Esophagus squamous epithelium (tissue), 4 donors: ENCODE measurements at regions not wholly inside any gene's neighbourhood (a gene's known extent, or its start where the extent isn't known, plus 50 kb on each side); places are given as distances from the start of the nearest gene placed in this dataset.

Experiments used
- POLR2A ChIP-seq, 4 donors: fragments of 450-650 bp; IDR thresholded peaks; one replicate each; pipeline ENCODE4 v1.6.1; 2017; ENCODE audit warnings: antibody characterized with exemption in 4 of 4, mild to moderate bottlenecking in 4 of 4, moderate library complexity in 3 of 4
- TF ChIP-seq, protein P1 (sequence below), 6 experiments: fragments of 450-650 bp in 4 of 6; fragments of 200-600 bp in 2 of 6; sonication (generic) in 2 of 6; IDR thresholded peaks; one replicate each; pipeline ENCODE4 v1.5.1; 2016 to 2019; ENCODE audit warnings: antibody characterized with exemption in 6 of 6, mild to moderate bottlenecking in 4 of 6, moderate library complexity in 4 of 6

DNA sequence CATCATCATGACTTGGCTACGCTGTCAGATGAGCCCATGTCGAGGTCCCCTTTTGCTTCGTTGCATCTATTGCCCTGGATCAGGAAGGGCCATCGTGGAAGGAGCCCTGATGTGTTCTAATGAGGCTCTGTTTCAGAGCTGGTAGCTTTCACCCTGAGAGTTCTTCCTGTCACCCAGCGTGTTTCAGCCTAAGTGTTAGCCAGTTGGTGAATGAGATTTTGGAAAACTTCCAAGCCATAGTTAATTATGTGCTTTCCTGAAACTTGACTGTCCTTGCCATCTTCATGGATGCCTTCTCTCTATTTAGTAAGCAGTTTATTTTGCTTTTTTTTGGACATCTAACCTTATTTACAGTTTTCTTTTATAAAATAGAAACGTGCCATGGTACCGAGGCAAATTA lies 1695.4 kb upstream of the WWC1 start:
- TF ChIP-seq, protein P1, sequence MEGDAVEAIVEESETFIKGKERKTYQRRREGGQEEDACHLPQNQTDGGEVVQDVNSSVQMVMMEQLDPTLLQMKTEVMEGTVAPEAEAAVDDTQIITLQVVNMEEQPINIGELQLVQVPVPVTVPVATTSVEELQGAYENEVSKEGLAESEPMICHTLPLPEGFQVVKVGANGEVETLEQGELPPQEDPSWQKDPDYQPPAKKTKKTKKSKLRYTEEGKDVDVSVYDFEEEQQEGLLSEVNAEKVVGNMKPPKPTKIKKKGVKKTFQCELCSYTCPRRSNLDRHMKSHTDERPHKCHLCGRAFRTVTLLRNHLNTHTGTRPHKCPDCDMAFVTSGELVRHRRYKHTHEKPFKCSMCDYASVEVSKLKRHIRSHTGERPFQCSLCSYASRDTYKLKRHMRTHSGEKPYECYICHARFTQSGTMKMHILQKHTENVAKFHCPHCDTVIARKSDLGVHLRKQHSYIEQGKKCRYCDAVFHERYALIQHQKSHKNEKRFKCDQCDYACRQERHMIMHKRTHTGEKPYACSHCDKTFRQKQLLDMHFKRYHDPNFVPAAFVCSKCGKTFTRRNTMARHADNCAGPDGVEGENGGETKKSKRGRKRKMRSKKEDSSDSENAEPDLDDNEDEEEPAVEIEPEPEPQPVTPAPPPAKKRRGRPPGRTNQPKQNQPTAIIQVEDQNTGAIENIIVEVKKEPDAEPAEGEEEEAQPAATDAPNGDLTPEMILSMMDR (IDR thresholded peaks at IDR 0.05) = no peak
- TF ChIP-seq POLR2A (IDR thresholded peaks at IDR 0.05) = no peak
